GM19463 (cell line): ENCODE measurements at regions not wholly inside any gene's neighbourhood (a gene's known extent, or its start where the extent isn't known, plus 50 kb on each side); places are given as distances from the start of the nearest gene placed in this dataset.

Source experiments
- ATAC-seq: cut with Tn5 transposase; IDR thresholded peaks from one replicate; pipeline ENCODE4 v1.9.1; 2021; ENCODE audit warnings: mild to moderate bottlenecking, moderate library complexity; ENCODE audit not compliant: unreplicated experiment

GRCh38 chr3:22208844-22209243 is 457.8 kb upstream of the ZNF385D start:
- no peak for ATAC-seq

- no peak for ATAC-seq
Observed at GRCh38 chr3:22209578-22209977, 458.6 kb upstream of the ZNF385D start.

GRCh38 chr3:22210693-22211092 is 459.7 kb upstream of the ZNF385D start:
- ATAC-seq = no peak

- no peak for ATAC-seq
Observed at GRCh38 chr3:22216601-22217000, 465.6 kb upstream of the ZNF385D start.

GRCh38 chr3:22225161-22225560 is 474.2 kb upstream of the ZNF385D start:
- ATAC-seq = no peak

- ATAC-seq = no peak
Observed at GRCh38 chr3:22228705-22229104, 477.7 kb upstream of the ZNF385D start.

GRCh38 chr3:22231061-22231460 is 480.1 kb upstream of the ZNF385D start:
- no peak for ATAC-seq

GRCh38 chr3:22236490-22237270 is 485.7 kb upstream of the ZNF385D start:
- peak; percentile 82 for ATAC-seq

- ATAC-seq = no peak
Observed at GRCh38 chr3:22239011-22239410, 488.0 kb upstream of the ZNF385D start.

- no peak for ATAC-seq
Observed at GRCh38 chr3:22241110-22241509, 490.1 kb upstream of the ZNF385D start.

- ATAC-seq = no peak
Observed at GRCh38 chr3:22244761-22245521, 493.9 kb upstream of the ZNF385D start.

GRCh38 chr3:22245811-22246583 is 495.0 kb upstream of the ZNF385D start:
- ATAC-seq = peak; percentile 56

- no peak for ATAC-seq
Observed at GRCh38 chr3:22249658-22250057, 498.6 kb upstream of the ZNF385D start.

GRCh38 chr3:22257252-22257651 is 506.2 kb upstream of the ZNF385D start:
- no peak for ATAC-seq

- no peak for ATAC-seq
Observed at GRCh38 chr3:22262386-22262785, 511.4 kb upstream of the ZNF385D start.

GRCh38 chr3:22263042-22263441 is 512.0 kb upstream of the ZNF385D start:
- ATAC-seq = no peak

GRCh38 chr3:22265403-22265802 is 514.4 kb upstream of the ZNF385D start:
- ATAC-seq = no peak

GRCh38 chr3:22269831-22270230 is 518.8 kb upstream of the ZNF385D start:
- ATAC-seq = no peak

GRCh38 chr3:22276351-22276750 is 525.3 kb upstream of the ZNF385D start:
- ATAC-seq = no peak

- ATAC-seq = no peak
Observed at GRCh38 chr3:22284559-22284958, 533.5 kb upstream of the ZNF385D start.

- ATAC-seq = no peak
Observed at GRCh38 chr3:22288756-22289155, 537.7 kb upstream of the ZNF385D start.

- ATAC-seq = no peak
Observed at GRCh38 chr3:22292681-22293080, 541.7 kb upstream of the ZNF385D start.
